HEK293 (cell line): ENCODE measurements at regions not wholly inside any gene's neighbourhood (a gene's known extent, or its start where the extent isn't known, plus 50 kb on each side); places are given as distances from the start of the nearest gene placed in this dataset.

Experiments used
- CTCF ChIA-PET: fragments of 350-600 bp; formaldehyde crosslinking; extraction: SDS; loops from one replicate; lab custom pipeline; 2021; ENCODE audit warnings: antibody characterized with exemption; lab: Yijun Ruan, JAX
- POLR2A ChIA-PET: fragments of 300-600 bp; formaldehyde crosslinking; extraction: SDS; loops from one replicate; lab custom pipeline; 2020; ENCODE audit warnings: antibody characterized with exemption, inconsistent platforms; lab: Yijun Ruan, JAX
- H3K27ac ChIP-seq: fragments of 200-500 bp; sonication (Bioruptor generic); 2 replicates; pipeline ENCODE4 v1.5.1; 2014; ENCODE audit warnings: low read depth, low read length, control low read depth, inconsistent platforms; ENCODE audit errors: extremely low read depth
- H3K36me3 ChIP-seq, 2 experiments: fragments of 200-500 bp in 1 of 2; sonication (Bioruptor generic) in 1 of 2; 1 replicate in 1 of 2; 2 replicates in 1 of 2; pipeline ENCODE4 v1.5.1; 2014 to 2017; ENCODE audit warnings: inconsistent platforms in 2 of 2, low read length in 2 of 2; ENCODE audit not compliant: control insufficient read depth in 2 of 2, insufficient read depth in 1 of 2
- H3K4me1 ChIP-seq: fragments of 200-500 bp; sonication (Bioruptor generic); 2 replicates; pipeline ENCODE4 v1.5.1; 2014; ENCODE audit warnings: mild to moderate bottlenecking, low read length, inconsistent platforms; ENCODE audit not compliant: control insufficient read depth, insufficient read depth
- H3K4me3 ChIP-seq: 2 replicates; pipeline ENCODE4 v1.5.1; 2011; ENCODE audit warnings: low read depth, mild to moderate bottlenecking, control low read depth, low read length, moderate library complexity
- H3K9me3 ChIP-seq: fragments of 200-500 bp; sonication (Bioruptor generic); 2 replicates; pipeline ENCODE4 v1.5.1; 2014; ENCODE audit warnings: low read depth, low read length, inconsistent platforms; ENCODE audit not compliant: control insufficient read depth, insufficient read depth
- BCL11B ChIP-seq: fragments of 450-650 bp; formaldehyde crosslinking; IDR thresholded peaks from 2 replicates; pipeline ENCODE4 v1.5.1; 2016; ENCODE audit warnings: low read depth, missing biosample characterization, missing genetic modification characterization
- HOXA7 ChIP-seq: sonication (generic); formaldehyde crosslinking; IDR thresholded peaks from 2 replicates; pipeline ENCODE4 v1.8.1; 2022; ENCODE audit warnings: missing genetic modification reagents, borderline replicate concordance
- KLF10 ChIP-seq: fragments of 450-650 bp; IDR thresholded peaks from 2 replicates; pipeline ENCODE4 v1.5.1; 2018; ENCODE audit warnings: missing biosample characterization, mild to moderate bottlenecking, missing genetic modification characterization
- KLF16 ChIP-seq: fragments of 450-650 bp; formaldehyde crosslinking; IDR thresholded peaks from 2 replicates; pipeline ENCODE4 v1.5.1; 2017; ENCODE audit warnings: missing biosample characterization, missing genetic modification characterization
- KLF8 ChIP-seq: fragments of 450-650 bp; formaldehyde crosslinking; IDR thresholded peaks from 2 replicates; pipeline ENCODE4 v1.5.1; 2016; ENCODE audit warnings: missing biosample characterization, missing genetic modification characterization
- MYNN ChIP-seq: fragments of 450-650 bp; formaldehyde crosslinking; IDR thresholded peaks from 2 replicates; pipeline ENCODE4 v1.5.1; 2016; ENCODE audit warnings: missing biosample characterization, missing genetic modification characterization, borderline replicate concordance
- PRDM1 ChIP-seq: fragments of 450-650 bp; formaldehyde crosslinking; IDR thresholded peaks from 2 replicates; pipeline ENCODE4; 2016; ENCODE audit warnings: missing biosample characterization, missing genetic modification characterization
- YY1 ChIP-seq: fragments of 450-650 bp; formaldehyde crosslinking; IDR thresholded peaks from 2 replicates; pipeline ENCODE4 v1.5.1; 2018; ENCODE audit warnings: missing biosample characterization, missing genetic modification characterization
- ZBTB49 ChIP-seq: fragments of 450-650 bp; formaldehyde crosslinking; IDR thresholded peaks from 2 replicates; pipeline ENCODE4 v1.5.1; 2016; ENCODE audit warnings: missing biosample characterization, missing genetic modification characterization, low read depth
- ZFP69B ChIP-seq: fragments of 450-650 bp; formaldehyde crosslinking; IDR thresholded peaks from 2 replicates; pipeline ENCODE4 v1.5.1; 2016; ENCODE audit warnings: missing biosample characterization, missing genetic modification characterization
- ZNF121 ChIP-seq: fragments of 450-650 bp; formaldehyde crosslinking; IDR thresholded peaks from 2 replicates; pipeline ENCODE4 v1.5.1; 2016; ENCODE audit warnings: missing biosample characterization, missing genetic modification characterization
- ZNF138 ChIP-seq: fragments of 450-650 bp; formaldehyde crosslinking; IDR thresholded peaks from 2 replicates; pipeline ENCODE4 v1.5.1; 2016; ENCODE audit warnings: missing biosample characterization, missing genetic modification characterization, borderline replicate concordance
- ZNF140 ChIP-seq: fragments of 450-650 bp; formaldehyde crosslinking; IDR thresholded peaks from 2 replicates; pipeline ENCODE4 v1.5.1; 2016; ENCODE audit warnings: missing biosample characterization, missing genetic modification characterization
- ZNF311 ChIP-seq: fragments of 450-650 bp; formaldehyde crosslinking; IDR thresholded peaks from 2 replicates; pipeline ENCODE4 v1.5.1; 2017; ENCODE audit warnings: missing biosample characterization, missing genetic modification characterization, borderline replicate concordance
- ZNF366 ChIP-seq: fragments of 450-650 bp; formaldehyde crosslinking; conservative IDR thresholded peaks from 2 replicates; pipeline ENCODE4 v1.5.1; 2016; ENCODE audit warnings: missing biosample characterization, missing genetic modification characterization
- ZNF37A ChIP-seq: fragments of 450-650 bp; IDR thresholded peaks from 2 replicates; pipeline ENCODE4 v1.5.1; 2018; ENCODE audit warnings: missing biosample characterization, missing genetic modification characterization
- ZNF394 ChIP-seq: fragments of 450-650 bp; formaldehyde crosslinking; IDR thresholded peaks from 2 replicates; pipeline ENCODE4 v1.5.1; 2016; ENCODE audit warnings: missing biosample characterization, missing genetic modification characterization, mild to moderate bottlenecking, moderate library complexity, borderline replicate concordance
- ZNF426 ChIP-seq: fragments of 450-650 bp; formaldehyde crosslinking; IDR thresholded peaks from 2 replicates; pipeline ENCODE4 v1.5.1; 2017; ENCODE audit warnings: missing biosample characterization, missing genetic modification characterization, mild to moderate bottlenecking, inconsistent platforms, moderate library complexity
- ZNF513 ChIP-seq: fragments of 450-650 bp; IDR thresholded peaks from 2 replicates; pipeline ENCODE4 v1.5.1; 2018; ENCODE audit warnings: missing biosample characterization, missing genetic modification characterization
- ZNF521 ChIP-seq: fragments of 450-650 bp; formaldehyde crosslinking; IDR thresholded peaks from 2 replicates; pipeline ENCODE4 v1.5.1; 2017; ENCODE audit warnings: missing biosample characterization, mild to moderate bottlenecking, missing genetic modification characterization
- ZNF571 ChIP-seq: fragments of 450-650 bp; formaldehyde crosslinking; IDR thresholded peaks from 2 replicates; pipeline ENCODE4 v1.5.0; 2017; ENCODE audit warnings: missing biosample characterization, missing genetic modification characterization
- ZNF660 ChIP-seq: fragments of 450-650 bp; IDR thresholded peaks from 2 replicates; pipeline ENCODE4 v1.5.1; 2018; ENCODE audit warnings: missing biosample characterization, mild to moderate bottlenecking, missing genetic modification characterization
- ZNF785 ChIP-seq: fragments of 450-650 bp; formaldehyde crosslinking; IDR thresholded peaks from 2 replicates; pipeline ENCODE4 v1.5.1; 2016; ENCODE audit warnings: missing biosample characterization, missing genetic modification characterization
- ZSCAN23 ChIP-seq: fragments of 450-650 bp; formaldehyde crosslinking; IDR thresholded peaks from 2 replicates; pipeline ENCODE4 v1.5.1; 2016; ENCODE audit warnings: missing biosample characterization, missing genetic modification characterization
- TF ChIP-seq, protein P1 (sequence below): fragments of 450-650 bp; formaldehyde crosslinking; IDR thresholded peaks from 2 replicates; pipeline ENCODE4 v1.5.1; 2016; ENCODE audit warnings: missing biosample characterization, missing genetic modification characterization, borderline replicate concordance

DNA sequence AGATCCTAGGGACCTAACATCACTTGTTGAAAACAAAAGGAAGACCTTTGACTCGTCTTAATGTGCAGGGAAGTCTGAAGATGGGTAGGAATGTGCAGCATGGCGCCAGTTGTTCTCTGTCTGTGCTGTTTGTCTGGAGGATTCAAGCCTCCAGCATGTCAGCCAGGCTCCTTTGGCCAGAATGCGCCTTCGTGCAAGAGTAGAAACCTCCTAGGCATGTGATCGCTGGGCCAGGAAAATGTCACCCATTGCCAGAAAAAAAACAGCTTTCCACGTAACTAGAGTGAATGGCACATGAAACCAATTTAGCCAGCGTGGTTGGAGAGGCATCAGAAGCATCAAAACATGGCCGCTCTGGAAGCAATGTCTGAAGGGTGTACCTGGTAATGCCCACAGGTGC is 132.7 kb downstream of the EDN1 start:
- H3K9me3 ChIP-seq, result no peaks in the 10 kb centered on the region
- no peak overlapping the region for H3K4me3 ChIP-seq
- H3K4me1 ChIP-seq, result no peaks in the 10 kb centered on the region; the same call in 1 of the 2 replicates
- H3K27ac ChIP-seq, result no peak overlapping the region
- no peaks in the 10 kb centered on the region for H3K36me3 ChIP-seq
- TF ChIP-seq ZNF311 (tag by site-specific recombination) (no peak), ZNF37A (tag by site-specific recombination) (no peak), BCL11B (tag by site-specific recombination) (no peak), ZNF426 (tag by site-specific recombination) (no peak), ZNF785 (tag by site-specific recombination) (no peak), ZNF521 (no peak), ZNF366 (no peak)
- TF ChIP-seq, all 188 proteins: peak for 0
- CTCF ChIA-PET, result interaction anchor here (0.7 to 1.1 kb wide), 2 partner anchors 180 to 474 kb away, joined by 3 read pairs; no protein-coding TSS in a partner anchor
- POLR2A ChIA-PET, result no interaction called here

- Histone ChIP-seq H3K9me3 (no peaks in the 10 kb centered on the region), H3K36me3 (no peaks in the 10 kb centered on the region), H3K4me1 (no peaks in the 10 kb centered on the region; the same call in 1 of the 2 replicates), H3K27ac (no peak overlapping the region), H3K4me3 (no peak overlapping the region)
- ChIA-PET CTCF (interaction anchor here (1.1 kb wide), 1 partner anchor 179 kb away, joined by 3 read pairs; no protein-coding TSS in a partner anchor), POLR2A (interaction anchor here (0.5 kb wide), 1 partner anchor 198 kb away, joined by 4 read pairs; no protein-coding TSS in a partner anchor)
- TF ChIP-seq, protein P1, sequence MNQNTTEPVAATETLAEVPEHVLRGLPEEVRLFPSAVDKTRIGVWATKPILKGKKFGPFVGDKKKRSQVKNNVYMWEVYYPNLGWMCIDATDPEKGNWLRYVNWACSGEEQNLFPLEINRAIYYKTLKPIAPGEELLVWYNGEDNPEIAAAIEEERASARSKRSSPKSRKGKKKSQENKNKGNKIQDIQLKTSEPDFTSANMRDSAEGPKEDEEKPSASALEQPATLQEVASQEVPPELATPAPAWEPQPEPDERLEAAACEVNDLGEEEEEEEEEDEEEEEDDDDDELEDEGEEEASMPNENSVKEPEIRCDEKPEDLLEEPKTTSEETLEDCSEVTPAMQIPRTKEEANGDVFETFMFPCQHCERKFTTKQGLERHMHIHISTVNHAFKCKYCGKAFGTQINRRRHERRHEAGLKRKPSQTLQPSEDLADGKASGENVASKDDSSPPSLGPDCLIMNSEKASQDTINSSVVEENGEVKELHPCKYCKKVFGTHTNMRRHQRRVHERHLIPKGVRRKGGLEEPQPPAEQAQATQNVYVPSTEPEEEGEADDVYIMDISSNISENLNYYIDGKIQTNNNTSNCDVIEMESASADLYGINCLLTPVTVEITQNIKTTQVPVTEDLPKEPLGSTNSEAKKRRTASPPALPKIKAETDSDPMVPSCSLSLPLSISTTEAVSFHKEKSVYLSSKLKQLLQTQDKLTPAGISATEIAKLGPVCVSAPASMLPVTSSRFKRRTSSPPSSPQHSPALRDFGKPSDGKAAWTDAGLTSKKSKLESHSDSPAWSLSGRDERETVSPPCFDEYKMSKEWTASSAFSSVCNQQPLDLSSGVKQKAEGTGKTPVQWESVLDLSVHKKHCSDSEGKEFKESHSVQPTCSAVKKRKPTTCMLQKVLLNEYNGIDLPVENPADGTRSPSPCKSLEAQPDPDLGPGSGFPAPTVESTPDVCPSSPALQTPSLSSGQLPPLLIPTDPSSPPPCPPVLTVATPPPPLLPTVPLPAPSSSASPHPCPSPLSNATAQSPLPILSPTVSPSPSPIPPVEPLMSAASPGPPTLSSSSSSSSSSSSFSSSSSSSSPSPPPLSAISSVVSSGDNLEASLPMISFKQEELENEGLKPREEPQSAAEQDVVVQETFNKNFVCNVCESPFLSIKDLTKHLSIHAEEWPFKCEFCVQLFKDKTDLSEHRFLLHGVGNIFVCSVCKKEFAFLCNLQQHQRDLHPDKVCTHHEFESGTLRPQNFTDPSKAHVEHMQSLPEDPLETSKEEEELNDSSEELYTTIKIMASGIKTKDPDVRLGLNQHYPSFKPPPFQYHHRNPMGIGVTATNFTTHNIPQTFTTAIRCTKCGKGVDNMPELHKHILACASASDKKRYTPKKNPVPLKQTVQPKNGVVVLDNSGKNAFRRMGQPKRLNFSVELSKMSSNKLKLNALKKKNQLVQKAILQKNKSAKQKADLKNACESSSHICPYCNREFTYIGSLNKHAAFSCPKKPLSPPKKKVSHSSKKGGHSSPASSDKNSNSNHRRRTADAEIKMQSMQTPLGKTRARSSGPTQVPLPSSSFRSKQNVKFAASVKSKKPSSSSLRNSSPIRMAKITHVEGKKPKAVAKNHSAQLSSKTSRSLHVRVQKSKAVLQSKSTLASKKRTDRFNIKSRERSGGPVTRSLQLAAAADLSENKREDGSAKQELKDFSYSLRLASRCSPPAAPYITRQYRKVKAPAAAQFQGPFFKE, result no peak
- TF ChIP-seq ZSCAN23 (tag by site-specific recombination), result no peak
- TF ChIP-seq MYNN (tag by site-specific recombination), result no peak
- no peak for TF ChIP-seq ZNF571 (tag by site-specific recombination)
- TF ChIP-seq HOXA7, result no peak
- TF ChIP-seq ZNF138 (tag by site-specific recombination), result no peak
- TF ChIP-seq ZFP69B, result no peak
- no peak for TF ChIP-seq ZNF660 (tag by site-specific recombination)
- no peak for TF ChIP-seq ZNF121
- no peak for TF ChIP-seq KLF16
- TF ChIP-seq ZNF785 (tag by site-specific recombination), result no peak
- TF ChIP-seq KLF8 (tag by site-specific recombination), result no peak
- no peak for TF ChIP-seq YY1 (tag by site-specific recombination)
- no peak for TF ChIP-seq ZNF513 (tag by site-specific recombination)
- no peak for TF ChIP-seq ZNF140 (tag by site-specific recombination)
- no peak for TF ChIP-seq PRDM1 (tag by site-specific recombination)
- TF ChIP-seq ZNF394 (tag by site-specific recombination), result no peak
- TF ChIP-seq KLF10 (tag by site-specific recombination), result no peak
- no peak for TF ChIP-seq ZBTB49 (tag by site-specific recombination)
These were observed 133.7 kb downstream of the EDN1 start for GRCh38 chr6:12423832-12424231.
